ENCODE measurements at regions not wholly inside any gene's neighbourhood (a gene's known extent, or its start where the extent isn't known, plus 50 kb on each side); places are given as distances from the start of the nearest gene placed in this dataset.

DNA sequence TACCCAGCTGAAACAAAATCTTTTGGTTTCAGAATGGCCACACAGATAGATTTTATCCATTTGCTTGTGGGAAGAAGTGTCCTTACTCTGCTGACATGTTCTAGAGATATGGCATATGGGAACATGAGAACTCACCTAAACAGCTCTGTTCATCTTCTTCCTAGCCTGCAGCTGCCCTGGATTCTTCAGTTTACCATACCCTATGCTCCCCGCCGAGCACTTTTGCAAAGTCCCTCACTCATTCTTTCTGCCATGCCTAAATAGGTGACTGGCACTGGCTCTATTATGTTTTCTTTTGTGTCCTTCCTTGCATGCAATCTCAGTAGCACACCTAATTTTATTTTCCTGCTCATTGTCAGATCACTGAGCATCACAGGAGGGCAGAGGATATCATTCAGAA, 293.7 kb upstream of the RSPO3 start:
- Mint-ChIP-seq H3K27ac (ENCODE audit: unreplicated experiment) (no peak overlapping the region), H3K27me3 (ENCODE audit: low read depth) (peaks cover 2% of the 10 kb centered on the region), H3K4me1 (ENCODE audit: low read depth) (peaks cover 27% of the 10 kb centered on the region), H3K36me3 (ENCODE audit: low read depth) (no peaks in the 10 kb centered on the region), H3K4me3 (ENCODE audit: unreplicated experiment) (no peak overlapping the region), H3K9me3 (ENCODE audit: low read depth) (no peaks in the 10 kb centered on the region)
- DNase-seq (ENCODE audit: low spot score): no peak
- TF ChIP-seq, protein P1, sequence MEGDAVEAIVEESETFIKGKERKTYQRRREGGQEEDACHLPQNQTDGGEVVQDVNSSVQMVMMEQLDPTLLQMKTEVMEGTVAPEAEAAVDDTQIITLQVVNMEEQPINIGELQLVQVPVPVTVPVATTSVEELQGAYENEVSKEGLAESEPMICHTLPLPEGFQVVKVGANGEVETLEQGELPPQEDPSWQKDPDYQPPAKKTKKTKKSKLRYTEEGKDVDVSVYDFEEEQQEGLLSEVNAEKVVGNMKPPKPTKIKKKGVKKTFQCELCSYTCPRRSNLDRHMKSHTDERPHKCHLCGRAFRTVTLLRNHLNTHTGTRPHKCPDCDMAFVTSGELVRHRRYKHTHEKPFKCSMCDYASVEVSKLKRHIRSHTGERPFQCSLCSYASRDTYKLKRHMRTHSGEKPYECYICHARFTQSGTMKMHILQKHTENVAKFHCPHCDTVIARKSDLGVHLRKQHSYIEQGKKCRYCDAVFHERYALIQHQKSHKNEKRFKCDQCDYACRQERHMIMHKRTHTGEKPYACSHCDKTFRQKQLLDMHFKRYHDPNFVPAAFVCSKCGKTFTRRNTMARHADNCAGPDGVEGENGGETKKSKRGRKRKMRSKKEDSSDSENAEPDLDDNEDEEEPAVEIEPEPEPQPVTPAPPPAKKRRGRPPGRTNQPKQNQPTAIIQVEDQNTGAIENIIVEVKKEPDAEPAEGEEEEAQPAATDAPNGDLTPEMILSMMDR (IDR thresholded peaks at IDR 0.05): no peak

DNA sequence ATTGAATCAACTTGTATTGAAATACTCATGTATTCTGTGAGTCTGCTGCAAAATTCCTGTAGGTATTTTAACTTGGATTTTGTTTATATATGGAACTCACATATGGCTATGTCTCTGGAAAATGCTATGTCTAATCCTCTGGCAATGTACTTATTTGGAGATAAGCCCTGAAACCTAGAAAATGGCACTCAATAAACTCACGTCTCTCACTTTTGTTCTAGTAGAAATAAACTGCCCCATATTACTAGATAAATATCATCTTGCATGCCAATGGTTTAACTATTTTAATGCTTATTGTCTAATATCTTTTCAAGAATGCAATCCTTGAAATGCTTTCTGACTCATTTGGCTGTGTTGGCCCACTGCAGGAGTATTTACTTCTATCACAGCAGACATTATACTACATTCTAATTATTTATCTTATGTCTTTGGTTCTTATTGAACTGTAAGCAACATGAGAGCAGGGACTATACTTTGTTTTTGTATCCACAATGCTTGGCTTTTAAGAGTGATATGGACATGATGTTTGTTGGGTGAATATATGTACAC, 292.2 kb upstream of the RSPO3 start:
- DNase-seq (ENCODE audit: low spot score): no peak
- TF ChIP-seq, protein P1 (IDR thresholded peaks at IDR 0.05): no peak
- Mint-ChIP-seq H3K4me3 (ENCODE audit: unreplicated experiment) (no peak overlapping the region), H3K27me3 (ENCODE audit: low read depth) (peaks cover 2% of the 10 kb centered on the region), H3K27ac (ENCODE audit: unreplicated experiment) (no peak overlapping the region), H3K9me3 (ENCODE audit: low read depth) (no peaks in the 10 kb centered on the region), H3K4me1 (ENCODE audit: low read depth) (peaks cover 28% of the 10 kb centered on the region), H3K36me3 (ENCODE audit: low read depth) (no peaks in the 10 kb centered on the region)

DNA sequence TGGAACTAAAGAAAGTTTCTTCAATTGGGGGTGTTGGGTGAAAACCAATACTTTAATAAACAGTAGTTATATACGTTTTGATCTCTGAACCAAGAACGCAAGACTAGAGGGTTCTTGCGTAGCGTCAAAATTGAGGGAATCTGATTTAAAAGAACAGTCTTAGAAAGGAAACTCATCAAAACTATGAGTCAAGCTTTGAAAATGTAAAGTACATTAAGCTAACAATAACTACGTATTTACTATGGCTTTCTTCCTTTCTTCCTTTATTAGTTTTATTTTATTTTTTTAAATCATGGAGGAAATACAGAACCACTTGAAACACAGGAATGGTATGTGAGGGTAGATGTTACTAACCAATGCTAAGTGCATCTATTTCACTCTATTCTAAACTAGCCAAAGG, 287.0 kb upstream of the RSPO3 start:
- H3K27ac Mint-ChIP-seq (ENCODE audit: unreplicated experiment): peak overlapping the region; percentile 50
- TF ChIP-seq, protein P1 (IDR thresholded peaks at IDR 0.05): no peak
- H3K9me3 Mint-ChIP-seq (ENCODE audit: low read depth): no peaks in the 10 kb centered on the region
- H3K4me3 Mint-ChIP-seq (ENCODE audit: unreplicated experiment): no peak overlapping the region
- DNase-seq (ENCODE audit: low spot score): no peak
- H3K4me1 Mint-ChIP-seq (ENCODE audit: low read depth): peaks cover 11% of the 10 kb centered on the region
- H3K27me3 Mint-ChIP-seq (ENCODE audit: low read depth): no peaks in the 10 kb centered on the region
- no peaks in the 10 kb centered on the region for H3K36me3 Mint-ChIP-seq (ENCODE audit: low read depth)

DNA sequence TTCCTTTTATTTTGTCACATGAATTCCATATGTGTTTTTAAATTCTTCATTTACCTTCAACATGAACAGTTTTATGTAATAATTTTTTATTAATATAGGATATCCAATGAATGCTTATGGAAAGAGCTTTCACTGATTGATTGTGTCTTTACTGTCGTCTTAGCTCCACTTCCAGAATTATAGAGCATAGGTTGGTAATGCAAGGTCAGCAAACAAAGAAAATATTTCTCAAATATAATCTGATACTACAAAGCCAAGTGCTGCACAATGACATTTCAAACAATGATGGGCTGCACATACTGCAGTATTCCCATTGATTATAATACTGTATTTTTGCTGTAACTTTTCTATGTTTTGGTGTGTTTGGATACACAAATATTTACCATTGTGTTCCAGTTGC, 275.7 kb upstream of the RSPO3 start:
- no peak for DNase-seq (ENCODE audit: low spot score)
- H3K4me3 Mint-ChIP-seq (ENCODE audit: unreplicated experiment): no peak overlapping the region
- H3K36me3 Mint-ChIP-seq (ENCODE audit: low read depth): no peaks in the 10 kb centered on the region
- H3K27me3 Mint-ChIP-seq (ENCODE audit: low read depth): peaks cover 6% of the 10 kb centered on the region
- no peaks in the 10 kb centered on the region for H3K4me1 Mint-ChIP-seq (ENCODE audit: low read depth)
- no peak overlapping the region for H3K27ac Mint-ChIP-seq (ENCODE audit: unreplicated experiment)
- TF ChIP-seq, protein P1 (IDR thresholded peaks at IDR 0.05): no peak
- H3K9me3 Mint-ChIP-seq (ENCODE audit: low read depth): peaks cover 7% of the 10 kb centered on the region

DNA sequence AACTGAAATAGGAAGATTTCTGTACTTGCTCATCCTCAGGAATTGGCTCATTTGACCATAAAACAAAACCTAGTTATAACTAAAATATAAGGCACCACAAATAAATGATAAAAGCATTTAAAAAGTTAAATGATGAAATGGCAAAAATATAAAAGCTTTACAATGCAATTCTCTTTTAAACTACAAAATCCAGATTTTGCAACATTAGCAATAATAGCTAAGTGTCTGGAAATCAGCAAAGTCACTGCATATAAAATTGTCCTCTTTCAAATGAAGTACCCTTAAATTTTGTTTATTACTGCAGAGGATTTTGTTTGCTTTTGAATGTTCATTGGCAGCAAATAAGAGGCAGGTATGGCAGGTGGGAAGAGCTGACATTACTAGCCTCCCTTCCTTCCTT, 270.4 kb upstream of the RSPO3 start:
- H3K27me3 Mint-ChIP-seq (ENCODE audit: low read depth): no peaks in the 10 kb centered on the region
- no peaks in the 10 kb centered on the region for H3K36me3 Mint-ChIP-seq (ENCODE audit: low read depth)
- peaks cover 7% of the 10 kb centered on the region for H3K9me3 Mint-ChIP-seq (ENCODE audit: low read depth)
- no peak overlapping the region for H3K27ac Mint-ChIP-seq (ENCODE audit: unreplicated experiment)
- TF ChIP-seq, protein P1 (IDR thresholded peaks at IDR 0.05): no peak
- no peaks in the 10 kb centered on the region for H3K4me1 Mint-ChIP-seq (ENCODE audit: low read depth)
- no peak overlapping the region for H3K4me3 Mint-ChIP-seq (ENCODE audit: unreplicated experiment)
- no peak for DNase-seq (ENCODE audit: low spot score)
